SU-DHL-6 (cell line): ENCODE measurements at regions not wholly inside any gene's neighbourhood (a gene's known extent, or its start where the extent isn't known, plus 50 kb on each side); places are given as distances from the start of the nearest gene placed in this dataset.

Experiments
- H2AFZ ChIP-seq: fragments of 200-600 bp; sonication (generic); 2 replicates; pipeline ENCODE4 v1.6.1; 2014; ENCODE audit warnings: low read depth, mild to moderate bottlenecking, moderate library complexity, mixed read lengths, antibody characterized with exemption, low read length; ENCODE audit not compliant: severe bottlenecking
- H3F3A ChIP-seq: fragments of 200-600 bp; shearing (Covaris generic); 2 replicates; pipeline ENCODE4 v1.6.0; 2016; ENCODE audit warnings: antibody characterized with exemption, mild to moderate bottlenecking; ENCODE audit not compliant: insufficient read depth
- H3K27ac ChIP-seq: fragments of 200-600 bp; sonication (generic); 2 replicates; pipeline ENCODE4 v1.5.1; 2016; ENCODE audit warnings: low read depth, mild to moderate bottlenecking, low read length, moderate library complexity, mixed read lengths
- H3K27me3 ChIP-seq: fragments of 200-600 bp; sonication (generic), shearing (Covaris generic); 2 replicates; pipeline ENCODE4 v1.6.0; 2014; ENCODE audit warnings: mild to moderate bottlenecking, low read length
- H3K36me3 ChIP-seq: fragments of 200-600 bp; sonication (generic); 2 replicates; pipeline ENCODE4 v1.6.1; 2014; ENCODE audit warnings: mild to moderate bottlenecking, low read length, mixed read lengths
- H3K4me2 ChIP-seq: fragments of 300-600, 200-600 bp; shearing (Covaris generic), sonication (generic); 2 replicates; pipeline ENCODE4 v1.6.0; 2014; ENCODE audit warnings: low read length, low read depth, mild to moderate bottlenecking; ENCODE audit not compliant: poor library complexity, severe bottlenecking
- H3K4me3 ChIP-seq: fragments of 200-600 bp; sonication (generic); 2 replicates; pipeline ENCODE4 v1.5.1; 2014; ENCODE audit warnings: antibody characterized with exemption, low read length, mild to moderate bottlenecking, mixed read lengths; ENCODE audit not compliant: insufficient read depth, poor library complexity, severe bottlenecking
- H3K79me2 ChIP-seq: fragments of 200-600 bp; sonication (generic); 2 replicates; pipeline ENCODE4 v1.6.1; 2014; ENCODE audit warnings: mild to moderate bottlenecking, low read length, moderate library complexity; ENCODE audit not compliant: insufficient read depth
- H3K9ac ChIP-seq: fragments of 200-600 bp; sonication (generic); 2 replicates; pipeline ENCODE4 v1.7.0; 2014; ENCODE audit warnings: mild to moderate bottlenecking, low read length
- H3K9me2 ChIP-seq: fragments of 200-600 bp; sonication (generic); replicated peaks from 2 replicates; pipeline ENCODE4 v1.6.1; 2014; ENCODE audit warnings: low read length; ENCODE audit not compliant: insufficient read depth
- H3K9me3 ChIP-seq: fragments of 200-600 bp; sonication (generic); 2 replicates; pipeline ENCODE4 v1.6.1; 2014; ENCODE audit warnings: low read length, mixed read lengths; ENCODE audit not compliant: insufficient read depth
- H4K20me1 ChIP-seq: fragments of 200-600 bp; sonication (generic); 2 replicates; pipeline ENCODE4 v1.6.1; 2014; ENCODE audit warnings: low read depth, mild to moderate bottlenecking, antibody characterized with exemption, low read length, moderate library complexity, mixed read lengths
- EZH2phosphoT487 ChIP-seq: fragments of 200-600 bp; sonication (generic), shearing (Covaris generic); conservative IDR thresholded peaks from 2 replicates; pipeline ENCODE4 v1.6.1; 2018; ENCODE audit warnings: mild to moderate bottlenecking, antibody characterized with exemption, low read length, moderate library complexity, mixed read lengths
- TF ChIP-seq, protein P1 (sequence below): fragments of 200-600 bp; sonication (generic); IDR thresholded peaks from one replicate; pipeline ENCODE4 v1.5.1; 2017; ENCODE audit warnings: antibody characterized with exemption, mild to moderate bottlenecking, low read length, moderate library complexity; ENCODE audit not compliant: insufficient read depth, poor library complexity, severe bottlenecking

DNA sequence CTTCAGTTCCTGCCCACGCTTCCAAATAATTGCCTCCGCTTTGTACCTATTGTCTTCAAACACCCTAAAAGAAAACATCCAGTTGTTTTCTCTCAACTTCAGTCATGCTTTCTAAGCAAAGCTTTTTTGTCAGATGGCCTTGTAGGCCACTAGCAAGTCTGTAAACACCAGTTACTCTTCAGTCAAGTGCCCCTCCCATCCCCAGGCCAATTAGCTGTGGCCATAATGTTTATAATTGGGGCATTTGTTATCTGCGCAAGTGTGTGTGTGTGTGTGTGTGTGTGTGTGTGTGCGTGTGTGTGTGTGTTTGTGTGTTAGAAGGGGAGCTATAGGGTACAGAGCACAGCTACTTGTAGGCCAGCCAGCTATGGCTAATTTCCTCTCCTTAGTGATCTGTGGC lies 272.4 kb upstream of the MARCKS start:
- no peaks in the 10 kb centered on the region for H3K79me2 ChIP-seq
- H4K20me1 ChIP-seq: no peaks in the 10 kb centered on the region
- H3K27me3 ChIP-seq: no peaks in the 10 kb centered on the region
- no peak overlapping the region for H3K9ac ChIP-seq
- no peak overlapping the region for H3K4me2 ChIP-seq
- no peak overlapping the region for H3K4me3 ChIP-seq
- H3K9me3 ChIP-seq: no peaks in the 10 kb centered on the region
- H2AFZ ChIP-seq: no peak overlapping the region
- no peak overlapping the region for H3K27ac ChIP-seq
- TF ChIP-seq, protein P1, sequence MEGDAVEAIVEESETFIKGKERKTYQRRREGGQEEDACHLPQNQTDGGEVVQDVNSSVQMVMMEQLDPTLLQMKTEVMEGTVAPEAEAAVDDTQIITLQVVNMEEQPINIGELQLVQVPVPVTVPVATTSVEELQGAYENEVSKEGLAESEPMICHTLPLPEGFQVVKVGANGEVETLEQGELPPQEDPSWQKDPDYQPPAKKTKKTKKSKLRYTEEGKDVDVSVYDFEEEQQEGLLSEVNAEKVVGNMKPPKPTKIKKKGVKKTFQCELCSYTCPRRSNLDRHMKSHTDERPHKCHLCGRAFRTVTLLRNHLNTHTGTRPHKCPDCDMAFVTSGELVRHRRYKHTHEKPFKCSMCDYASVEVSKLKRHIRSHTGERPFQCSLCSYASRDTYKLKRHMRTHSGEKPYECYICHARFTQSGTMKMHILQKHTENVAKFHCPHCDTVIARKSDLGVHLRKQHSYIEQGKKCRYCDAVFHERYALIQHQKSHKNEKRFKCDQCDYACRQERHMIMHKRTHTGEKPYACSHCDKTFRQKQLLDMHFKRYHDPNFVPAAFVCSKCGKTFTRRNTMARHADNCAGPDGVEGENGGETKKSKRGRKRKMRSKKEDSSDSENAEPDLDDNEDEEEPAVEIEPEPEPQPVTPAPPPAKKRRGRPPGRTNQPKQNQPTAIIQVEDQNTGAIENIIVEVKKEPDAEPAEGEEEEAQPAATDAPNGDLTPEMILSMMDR: no peak
- TF ChIP-seq EZH2phosphoT487: no peak
- no peaks in the 10 kb centered on the region for H3K9me2 ChIP-seq
- no peaks in the 10 kb centered on the region for H3F3A ChIP-seq
- H3K36me3 ChIP-seq: no peaks in the 10 kb centered on the region

DNA sequence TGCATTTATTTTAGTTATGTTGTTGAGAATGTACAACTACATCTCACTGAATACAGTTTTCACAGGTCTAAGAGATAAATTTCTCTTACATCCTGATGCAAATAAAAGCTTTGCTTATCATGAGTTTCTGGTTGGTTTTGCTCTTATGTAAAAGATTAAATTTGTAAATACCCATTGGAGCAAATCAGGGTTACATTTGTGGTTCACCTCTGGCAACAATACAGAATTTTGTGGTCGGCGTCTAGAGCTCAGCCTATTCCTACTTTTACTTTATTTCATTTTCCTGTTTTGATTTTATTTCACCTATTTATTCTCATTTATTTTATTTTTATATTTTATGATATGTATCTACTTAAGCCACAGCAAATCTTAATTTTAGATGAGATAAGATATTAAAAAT lies 271.9 kb upstream of the MARCKS start:
- Histone ChIP-seq H4K20me1 (no peaks in the 10 kb centered on the region), H3K4me3 (no peak overlapping the region)
- TF ChIP-seq, protein P1: no peak
- no peak for TF ChIP-seq EZH2phosphoT487

DNA sequence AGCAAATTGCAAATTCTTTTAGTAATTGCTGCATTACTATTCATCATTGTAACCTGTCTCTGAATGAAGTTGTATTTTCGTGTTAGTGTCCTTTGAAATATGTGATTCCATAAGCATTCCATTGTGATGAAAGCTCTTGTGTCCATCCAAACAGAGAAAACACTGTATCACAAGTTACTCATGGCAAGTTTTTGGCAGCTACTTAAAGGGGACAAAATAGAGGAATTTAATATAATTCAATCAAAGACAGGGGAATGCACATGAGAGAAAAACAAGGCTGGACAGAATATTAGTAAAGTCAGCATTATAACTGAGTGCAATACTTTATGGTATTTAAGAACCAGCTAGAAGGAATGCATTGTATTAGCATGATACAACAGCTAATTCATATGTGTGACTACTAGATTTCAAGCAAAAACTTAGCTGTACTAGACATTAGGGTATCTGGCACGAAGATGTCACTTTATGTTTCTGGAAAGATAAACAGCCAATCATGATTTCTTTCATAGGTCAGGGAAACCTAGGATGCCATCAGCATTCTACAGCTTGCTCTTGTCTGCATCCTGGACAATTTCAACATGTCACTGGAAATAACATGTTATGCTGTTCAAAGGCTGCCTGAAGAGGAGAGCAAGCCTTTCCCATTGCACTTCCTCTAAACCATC lies 270.6 kb upstream of the MARCKS start:
- Histone ChIP-seq H3K4me2 (no peak overlapping the region), H3K9ac (no peak overlapping the region), H3K4me3 (no peak overlapping the region), H4K20me1 (no peaks in the 10 kb centered on the region), H3F3A (no peaks in the 10 kb centered on the region), H3K79me2 (no peaks in the 10 kb centered on the region), H3K9me3 (no peaks in the 10 kb centered on the region), H3K27me3 (no peaks in the 10 kb centered on the region), H2AFZ (no peak overlapping the region), H3K36me3 (no peaks in the 10 kb centered on the region), H3K27ac (no peak overlapping the region), H3K9me2 (no peaks in the 10 kb centered on the region)
- no peak for TF ChIP-seq EZH2phosphoT487

More for the DNA sequence above, 271.9 kb upstream of the MARCKS start:
- H3K27ac ChIP-seq: no peak overlapping the region
- H3K9ac ChIP-seq: no peak overlapping the region
- no peaks in the 10 kb centered on the region for H3K9me2 ChIP-seq
- no peak overlapping the region for H2AFZ ChIP-seq
- no peak overlapping the region for H3K4me2 ChIP-seq
- no peaks in the 10 kb centered on the region for H3K79me2 ChIP-seq
- H3K27me3 ChIP-seq: no peaks in the 10 kb centered on the region
- no peaks in the 10 kb centered on the region for H3K9me3 ChIP-seq
- no peaks in the 10 kb centered on the region for H3K36me3 ChIP-seq
- no peaks in the 10 kb centered on the region for H3F3A ChIP-seq

DNA sequence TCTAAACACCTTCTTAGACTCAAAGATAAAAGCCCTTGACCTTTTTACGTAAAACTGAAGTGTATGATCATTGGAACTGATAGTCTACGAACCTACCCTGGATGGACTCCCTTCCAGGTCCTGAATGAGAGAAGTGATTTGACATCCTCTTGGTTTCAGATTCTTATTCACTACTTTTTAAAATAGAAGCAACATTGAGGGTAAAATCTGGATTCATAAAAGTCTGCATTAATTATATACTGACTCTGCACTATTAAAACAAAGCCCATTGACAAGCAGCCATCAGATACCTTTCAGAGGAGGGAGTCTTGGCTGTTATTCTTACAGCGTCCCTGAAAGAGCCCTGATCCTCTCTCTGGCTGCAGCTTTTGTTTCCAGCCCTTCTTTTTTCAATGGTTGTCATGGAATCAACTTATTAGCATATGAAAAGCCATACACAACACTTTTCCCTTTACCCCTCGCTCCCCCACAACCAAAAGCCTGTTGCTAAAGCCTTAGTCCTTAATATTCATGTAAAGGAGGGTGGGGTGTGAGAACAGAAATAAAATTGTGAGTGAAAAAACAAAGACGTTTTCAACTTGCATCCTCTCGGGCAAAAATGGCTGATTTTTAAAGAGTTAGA lies 270.0 kb upstream of the MARCKS start:
- Histone ChIP-seq H3K36me3 (no peaks in the 10 kb centered on the region), H3K27me3 (no peaks in the 10 kb centered on the region), H3K79me2 (no peaks in the 10 kb centered on the region), H3K4me3 (no peak overlapping the region), H3K27ac (no peak overlapping the region), H4K20me1 (no peaks in the 10 kb centered on the region), H3K9me3 (no peaks in the 10 kb centered on the region), H3K9me2 (no peaks in the 10 kb centered on the region), H3K9ac (no peak overlapping the region), H2AFZ (no peak overlapping the region), H3F3A (no peaks in the 10 kb centered on the region), H3K4me2 (no peak overlapping the region)
- TF ChIP-seq, protein P1: no peak
- TF ChIP-seq EZH2phosphoT487: no peak
